ENCODE measurements at regions not wholly inside any gene's neighbourhood (a gene's known extent, or its start where the extent isn't known, plus 50 kb on each side); places are given as distances from the start of the nearest gene placed in this dataset.

DNA sequence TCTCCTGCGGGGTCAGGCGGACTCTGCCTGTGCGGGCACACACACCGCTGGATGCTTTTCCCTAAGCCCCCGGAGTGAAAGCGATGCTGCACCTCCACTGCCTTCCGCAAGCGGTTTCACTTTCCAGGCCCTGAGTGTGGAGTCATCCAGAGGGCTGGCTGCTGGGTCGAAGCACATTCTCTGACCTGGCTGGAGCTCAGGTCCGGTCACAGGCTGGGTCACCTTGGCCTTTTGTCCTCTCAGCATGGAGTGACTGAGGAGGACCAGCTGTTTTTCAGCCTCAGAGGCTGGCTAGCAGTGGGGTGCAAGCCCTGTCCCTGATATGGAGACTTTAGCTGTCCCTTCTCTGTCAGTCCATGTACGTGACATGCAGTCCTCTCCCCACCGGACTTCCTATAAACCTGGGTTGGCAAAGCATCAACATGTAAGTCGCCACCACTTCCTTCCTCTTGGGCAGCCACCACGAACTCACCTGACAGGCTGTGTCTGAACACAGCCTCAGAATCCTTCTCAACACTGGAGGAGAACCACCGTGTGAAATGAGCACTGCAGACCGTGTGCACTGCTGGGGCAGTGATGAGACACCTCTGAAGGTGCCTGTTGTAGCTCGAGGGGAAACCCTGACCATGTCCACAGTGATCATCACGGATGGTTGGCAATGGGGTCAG lies 51.3 kb downstream of the GADD45G start:
- DNase-seq (ENCODE audit: extremely low read depth in 1 of 2, low read depth in 1 of 2): no peak

- DNase-seq (ENCODE audit: extremely low read depth in 1 of 2, low read depth in 1 of 2): no peak
Observed at GRCh38 chr9:89657295-89657694, 52.5 kb downstream of the GADD45G start.

DNA sequence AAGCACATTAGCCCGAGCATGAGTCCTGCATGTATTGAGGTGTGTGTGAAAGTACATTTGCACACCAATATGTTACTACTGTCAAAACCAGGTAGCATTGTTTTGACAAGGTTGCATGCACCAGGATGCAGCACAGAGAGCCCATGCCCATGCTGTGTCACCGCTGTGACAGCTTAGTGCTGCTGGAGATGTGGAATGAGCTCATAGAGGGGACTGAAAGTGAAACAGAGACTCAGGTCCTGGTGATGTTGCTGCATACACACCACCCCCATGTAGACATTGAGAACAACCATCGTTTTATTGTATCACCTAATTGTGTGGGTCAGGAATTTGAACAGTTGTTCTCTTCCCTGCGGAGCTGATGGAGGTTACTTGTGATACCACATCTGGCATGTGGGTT lies 53.0 kb downstream of the GADD45G start:
- no peak for DNase-seq (ENCODE audit: extremely low read depth in 1 of 2, low read depth in 1 of 2)

GRCh38 chr9:89658401-89658800 lies 53.6 kb downstream of the GADD45G start:
- no peak for DNase-seq (ENCODE audit: extremely low read depth in 1 of 2, low read depth in 1 of 2)

DNA sequence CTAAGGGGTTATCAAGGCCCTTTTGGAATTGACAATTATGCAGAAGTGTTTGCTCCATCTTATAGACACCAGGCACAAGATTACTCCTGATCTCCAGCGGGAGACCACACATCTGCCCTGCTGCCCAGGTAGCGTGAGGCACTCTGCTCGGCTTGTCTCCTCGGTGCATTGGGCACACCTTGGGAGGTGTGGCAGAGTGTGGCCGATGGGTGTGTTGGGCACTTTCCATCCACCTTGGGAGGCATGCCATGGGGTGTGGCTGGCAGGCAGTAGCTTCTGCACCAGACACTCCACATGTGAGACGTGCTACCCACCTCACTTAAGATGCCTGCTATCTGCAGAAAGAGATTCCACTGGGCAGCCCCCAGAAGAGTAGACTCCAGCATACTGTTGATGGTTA lies 54.1 kb downstream of the GADD45G start:
- DNase-seq (ENCODE audit: extremely low read depth in 1 of 2, low read depth in 1 of 2): no peak

GRCh38 chr9:89659473-89659872 lies 54.7 kb downstream of the GADD45G start:
- DNase-seq (ENCODE audit: extremely low read depth in 1 of 2, low read depth in 1 of 2): no peak

DNA sequence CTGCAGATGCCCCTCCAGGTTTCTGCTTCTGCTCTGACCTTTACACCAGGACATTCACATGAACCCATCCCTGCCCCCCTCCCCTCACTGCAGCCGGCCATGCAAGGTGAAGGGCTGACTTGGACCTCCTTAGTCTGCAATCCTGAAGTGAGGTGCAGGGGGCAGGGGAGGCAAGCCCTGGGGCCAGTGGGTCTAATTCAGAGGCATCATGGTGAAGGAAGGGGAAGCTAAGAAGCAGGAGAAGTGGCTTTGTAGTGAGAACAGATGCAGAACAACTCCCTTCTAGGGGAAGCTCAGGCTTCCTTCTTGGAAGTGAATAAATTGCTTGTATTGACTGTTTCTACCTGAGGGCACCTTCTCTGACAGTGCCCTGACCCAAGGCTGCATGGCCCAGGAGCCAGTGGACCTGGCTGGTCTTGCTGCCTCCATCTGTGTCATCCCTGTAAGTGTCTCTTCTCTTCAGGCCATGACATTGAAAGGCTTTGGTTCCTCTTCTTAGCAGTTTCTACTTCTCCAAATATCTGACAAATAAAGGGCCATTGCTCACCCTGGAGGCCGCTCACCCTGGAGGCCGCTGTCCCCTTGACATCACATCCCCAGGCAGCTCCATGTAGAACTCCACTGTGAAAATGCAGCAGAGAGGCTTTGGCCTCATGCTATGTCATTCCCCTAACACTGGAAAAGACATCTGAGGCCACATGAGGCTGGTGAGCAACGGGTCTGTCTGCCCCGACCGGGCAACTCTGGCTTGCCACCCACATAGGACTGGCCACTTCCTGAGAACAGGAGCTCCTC lies 55.3 kb downstream of the GADD45G start:
- no peak for DNase-seq (ENCODE audit: extremely low read depth in 1 of 2, low read depth in 1 of 2)

GRCh38 chr9:89661391-89661949 lies 56.7 kb downstream of the GADD45G start:
- no peak for DNase-seq (ENCODE audit: extremely low read depth in 1 of 2, low read depth in 1 of 2)

- DNase-seq (ENCODE audit: extremely low read depth in 1 of 2, low read depth in 1 of 2): no peak
Observed at GRCh38 chr9:89661956-89662717, 57.3 kb downstream of the GADD45G start.

DNA sequence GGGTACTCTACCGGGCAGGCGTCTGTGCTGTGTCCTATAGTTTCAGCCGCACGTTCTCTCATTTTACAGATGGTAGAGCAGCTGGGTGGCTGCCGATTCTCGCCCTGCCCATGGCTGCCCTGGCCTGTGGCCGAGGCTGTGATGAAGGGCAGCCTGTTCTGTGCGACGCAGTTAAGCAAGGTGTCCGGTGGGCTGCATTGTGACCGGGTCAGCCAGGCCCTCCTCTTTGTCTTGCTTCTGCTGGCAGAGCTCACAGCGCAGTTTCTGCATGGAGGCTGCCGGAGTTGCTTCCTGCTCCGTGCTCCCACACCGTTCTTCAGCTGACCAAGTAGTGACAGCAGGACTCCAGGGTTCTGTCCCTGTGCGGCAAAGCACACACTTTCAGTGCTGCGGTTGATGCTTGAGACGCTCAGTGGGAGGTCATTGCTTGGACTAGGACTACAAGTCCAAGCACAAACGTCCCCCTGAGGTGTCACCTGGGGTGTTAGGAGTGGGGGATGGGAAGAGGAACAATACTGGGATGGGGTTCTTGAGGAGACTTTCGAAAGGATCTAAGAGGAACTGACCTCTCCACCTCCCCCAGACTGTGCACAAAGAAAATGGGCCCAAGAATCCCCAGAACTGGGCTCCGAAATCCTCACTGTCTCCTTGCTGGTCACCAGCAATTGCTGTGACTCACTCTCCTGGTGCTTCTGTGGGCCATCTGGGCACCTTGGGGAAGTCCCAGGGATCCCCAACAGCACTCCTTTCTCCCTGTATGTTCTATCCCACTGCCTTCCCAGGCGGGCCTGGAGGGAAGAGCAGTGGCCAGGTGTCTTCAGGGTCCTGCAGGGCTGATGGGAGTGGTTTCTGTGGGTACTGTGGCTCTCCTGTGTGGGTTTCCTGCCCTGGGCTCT lies 58.2 kb downstream of the GADD45G start:
- no peak for DNase-seq (ENCODE audit: extremely low read depth in 1 of 2, low read depth in 1 of 2)

GRCh38 chr9:89663614-89663970 lies 58.8 kb downstream of the GADD45G start:
- no peak for DNase-seq (ENCODE audit: extremely low read depth in 1 of 2, low read depth in 1 of 2)

GRCh38 chr9:89664010-89664409 lies 59.2 kb downstream of the GADD45G start:
- no peak for DNase-seq (ENCODE audit: extremely low read depth in 1 of 2, low read depth in 1 of 2)

GRCh38 chr9:89664896-89665329 lies 60.1 kb downstream of the GADD45G start:
- DNase-seq (ENCODE audit: extremely low read depth in 1 of 2, low read depth in 1 of 2): no peak

DNA sequence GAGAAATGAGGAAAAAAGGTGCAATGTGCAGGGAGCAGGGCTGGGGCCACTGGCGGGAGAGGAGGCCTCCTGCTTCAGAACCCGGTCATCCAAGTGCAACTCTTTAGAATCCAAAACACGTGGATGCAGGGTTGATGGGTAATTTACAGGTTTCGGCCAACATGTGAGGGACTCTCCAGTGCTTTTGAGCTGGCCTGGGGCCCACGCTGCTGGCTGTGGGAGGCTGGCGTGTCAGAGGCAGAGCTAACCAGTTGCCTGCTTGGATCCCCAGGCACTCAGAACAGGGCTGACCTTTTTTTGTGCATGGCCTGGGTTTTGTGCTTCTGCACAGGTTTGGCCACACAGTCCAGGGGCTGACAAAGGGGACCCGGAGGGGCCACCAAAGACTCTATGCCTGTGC lies 61.6 kb downstream of the GADD45G start:
- DNase-seq (ENCODE audit: extremely low read depth in 1 of 2, low read depth in 1 of 2): no peak

DNA sequence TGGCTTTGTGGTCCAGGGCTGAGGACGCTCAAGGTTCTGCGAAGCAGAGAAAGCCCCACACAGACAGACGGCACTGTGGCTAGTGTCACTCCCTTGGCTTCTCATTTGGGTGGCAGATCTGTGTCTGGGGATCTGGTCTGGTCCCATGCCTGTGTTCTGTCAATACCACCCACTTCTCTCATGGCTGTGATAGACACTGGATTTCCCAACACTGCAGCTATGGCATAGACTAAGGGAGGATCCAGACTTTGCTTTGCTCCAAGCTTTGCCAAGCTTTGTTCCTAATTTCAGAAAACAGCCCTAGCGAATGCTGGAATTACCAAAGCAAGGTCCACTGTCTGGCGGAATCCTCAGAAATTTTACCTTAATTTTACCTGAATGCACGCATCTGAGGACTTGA lies 62.1 kb downstream of the GADD45G start:
- no peak for DNase-seq (ENCODE audit: extremely low read depth in 1 of 2, low read depth in 1 of 2)

DNA sequence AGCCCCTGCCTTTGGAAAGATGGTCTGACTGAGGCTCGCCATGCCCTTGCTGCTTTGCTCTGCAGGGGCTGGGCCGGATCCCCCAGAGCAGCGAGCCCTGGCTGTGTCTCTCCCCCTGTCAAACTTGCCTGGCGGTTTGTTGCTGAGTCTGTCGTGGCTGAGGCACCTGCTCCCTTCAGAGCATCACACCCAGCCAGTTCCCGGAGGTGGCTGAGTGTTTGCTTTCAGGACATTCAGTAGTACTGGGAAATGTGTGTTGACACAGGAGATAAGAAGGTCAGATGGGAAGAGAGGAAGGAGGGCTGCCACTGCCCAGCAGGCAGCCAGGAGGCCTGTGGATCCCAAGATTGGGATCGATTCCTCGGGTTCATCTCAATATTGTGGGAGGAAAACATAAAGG lies 62.9 kb downstream of the GADD45G start:
- DNase-seq (ENCODE audit: extremely low read depth in 1 of 2, low read depth in 1 of 2): no peak

GRCh38 chr9:89668216-89668865 lies 63.5 kb downstream of the GADD45G start:
- no peak for DNase-seq (ENCODE audit: extremely low read depth in 1 of 2, low read depth in 1 of 2)

DNA sequence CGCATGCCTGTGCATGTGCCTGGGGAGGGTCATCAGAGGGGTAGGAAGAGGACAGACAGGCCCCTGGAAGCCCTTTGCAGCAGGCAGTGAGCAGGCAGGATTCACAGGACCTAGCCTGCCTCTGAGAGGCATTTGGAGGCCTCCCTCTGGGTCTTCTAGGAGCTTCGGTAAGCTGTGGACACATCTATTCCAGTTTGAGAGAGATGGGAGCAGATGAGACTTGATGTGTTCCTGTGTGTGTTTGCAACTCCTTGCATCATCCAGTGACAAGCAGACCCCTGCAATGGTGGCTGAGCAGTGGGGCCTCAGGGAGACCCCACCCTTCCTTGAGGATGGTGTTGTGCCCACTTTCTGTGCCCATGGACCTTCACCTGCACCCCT lies 64.0 kb downstream of the GADD45G start:
- no peak for DNase-seq (ENCODE audit: extremely low read depth in 1 of 2, low read depth in 1 of 2)

GRCh38 chr9:89669361-89669842 lies 64.6 kb downstream of the GADD45G start:
- no peak for DNase-seq (ENCODE audit: extremely low read depth in 1 of 2, low read depth in 1 of 2)

- DNase-seq (ENCODE audit: extremely low read depth in 1 of 2, low read depth in 1 of 2): no peak
Observed at GRCh38 chr9:89670114-89670513, 65.3 kb downstream of the GADD45G start.

Data from stimulated activated CD8-positive, alpha-beta memory T cell treated with anti-CD3 and anti-CD28 coated beads, Interleukin-7, amount 100 ng/mL, for 48 hours (primary cell).